Osteocyte (in vitro differentiated cells): ENCODE measurements at regions not wholly inside any gene's neighbourhood (a gene's known extent, or its start where the extent isn't known, plus 50 kb on each side); places are given as distances from the start of the nearest gene placed in this dataset.

Experiments used
- DNase-seq: peaks from one replicate; pipeline ENCODE4 v3.0.0; 2021; ENCODE audit warnings: mixed read lengths; ENCODE audit not compliant: unreplicated experiment; ENCODE audit errors: extremely low spot score
- H3K27ac Mint-ChIP-seq: one replicate; pipeline ENCODE4 v1.8.0; 2021; ENCODE audit warnings: mild to moderate bottlenecking, mixed read lengths; ENCODE audit not compliant: unreplicated experiment
- H3K27me3 Mint-ChIP-seq: one replicate; pipeline ENCODE4 v1.8.0; 2021; ENCODE audit warnings: mixed read lengths; ENCODE audit not compliant: unreplicated experiment
- H3K36me3 Mint-ChIP-seq: one replicate; pipeline ENCODE4 v1.8.0; 2021; ENCODE audit warnings: mixed read lengths; ENCODE audit not compliant: unreplicated experiment
- H3K4me1 Mint-ChIP-seq: one replicate; pipeline ENCODE4 v1.8.0; 2021; ENCODE audit warnings: mixed read lengths; ENCODE audit not compliant: unreplicated experiment
- H3K4me3 Mint-ChIP-seq: one replicate; pipeline ENCODE4 v1.8.0; 2021; ENCODE audit warnings: mild to moderate bottlenecking, moderate library complexity, mixed read lengths; ENCODE audit not compliant: unreplicated experiment
- H3K9me3 Mint-ChIP-seq: one replicate; pipeline ENCODE4 v1.8.0; 2021; ENCODE audit warnings: mixed read lengths; ENCODE audit not compliant: unreplicated experiment
- TF ChIP-seq, protein P1 (sequence below): fragments of 200-600 bp; sonication (generic); IDR thresholded peaks from 2 replicates; pipeline ENCODE4 v1.5.0; 2021; ENCODE audit warnings: antibody characterized with exemption, mild to moderate bottlenecking, moderate library complexity

DNA sequence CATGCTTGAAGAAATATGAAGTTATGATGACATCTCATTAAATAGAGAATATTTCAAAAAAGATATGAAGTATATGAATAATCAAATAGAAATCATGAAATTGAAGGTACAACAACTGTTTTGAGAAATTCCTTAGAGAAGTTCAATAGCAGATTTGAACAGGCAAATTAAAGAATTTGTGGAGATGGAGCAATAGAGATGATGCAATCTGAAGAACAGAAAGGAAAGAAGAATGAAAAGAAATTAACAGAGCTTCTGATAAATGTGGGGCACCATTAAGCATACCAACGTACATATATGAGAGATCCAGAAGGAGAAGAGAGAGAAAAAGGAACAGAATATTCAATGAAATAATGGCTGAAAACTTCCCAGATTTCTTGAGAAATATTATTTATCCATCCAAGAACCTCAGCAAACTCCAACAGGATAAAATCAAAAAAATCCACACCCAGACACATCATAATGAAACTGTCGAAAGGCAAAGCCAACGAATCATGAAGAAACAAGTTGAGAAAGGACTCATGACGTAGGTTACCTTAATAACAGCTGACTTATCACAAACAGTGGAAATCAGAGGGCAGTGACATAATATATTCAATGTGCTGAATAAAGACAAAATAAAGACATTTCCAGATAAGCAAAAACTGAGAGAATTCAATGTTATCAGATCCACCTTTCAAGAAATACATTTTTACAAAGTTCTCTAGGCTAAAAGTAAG, 297.2 kb upstream of the TARS1 start:
- TF ChIP-seq, protein P1, sequence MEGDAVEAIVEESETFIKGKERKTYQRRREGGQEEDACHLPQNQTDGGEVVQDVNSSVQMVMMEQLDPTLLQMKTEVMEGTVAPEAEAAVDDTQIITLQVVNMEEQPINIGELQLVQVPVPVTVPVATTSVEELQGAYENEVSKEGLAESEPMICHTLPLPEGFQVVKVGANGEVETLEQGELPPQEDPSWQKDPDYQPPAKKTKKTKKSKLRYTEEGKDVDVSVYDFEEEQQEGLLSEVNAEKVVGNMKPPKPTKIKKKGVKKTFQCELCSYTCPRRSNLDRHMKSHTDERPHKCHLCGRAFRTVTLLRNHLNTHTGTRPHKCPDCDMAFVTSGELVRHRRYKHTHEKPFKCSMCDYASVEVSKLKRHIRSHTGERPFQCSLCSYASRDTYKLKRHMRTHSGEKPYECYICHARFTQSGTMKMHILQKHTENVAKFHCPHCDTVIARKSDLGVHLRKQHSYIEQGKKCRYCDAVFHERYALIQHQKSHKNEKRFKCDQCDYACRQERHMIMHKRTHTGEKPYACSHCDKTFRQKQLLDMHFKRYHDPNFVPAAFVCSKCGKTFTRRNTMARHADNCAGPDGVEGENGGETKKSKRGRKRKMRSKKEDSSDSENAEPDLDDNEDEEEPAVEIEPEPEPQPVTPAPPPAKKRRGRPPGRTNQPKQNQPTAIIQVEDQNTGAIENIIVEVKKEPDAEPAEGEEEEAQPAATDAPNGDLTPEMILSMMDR, result no peak
- Mint-ChIP-seq H3K36me3 (peaks cover 4% of the 10 kb centered on the region), H3K9me3 (peaks cover 15% of the 10 kb centered on the region), H3K4me3 (no peak overlapping the region), H3K27ac (no peak overlapping the region), H3K4me1 (peaks cover 25% of the 10 kb centered on the region), H3K27me3 (no peaks in the 10 kb centered on the region)
- DNase-seq, result no peak

DNA sequence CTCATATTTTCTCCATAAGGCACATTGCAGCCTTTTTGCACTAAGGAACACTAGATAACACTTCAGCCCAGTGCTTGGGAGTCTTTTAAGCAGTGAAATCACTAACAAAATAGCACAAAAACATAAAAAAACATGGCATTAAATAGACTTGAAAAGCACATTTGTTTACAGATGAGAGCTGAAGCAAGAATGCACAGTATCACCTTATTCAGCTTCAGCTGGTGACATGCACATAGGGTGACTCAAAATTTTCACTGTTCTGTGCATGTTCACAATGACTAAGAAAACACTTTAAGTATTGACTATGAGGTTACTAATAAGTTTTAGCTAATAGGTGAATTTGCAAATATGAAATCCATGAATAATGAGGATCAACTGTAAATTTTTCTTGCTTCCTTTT, 293.9 kb upstream of the TARS1 start:
- Mint-ChIP-seq H3K27ac (no peak overlapping the region), H3K27me3 (no peaks in the 10 kb centered on the region), H3K36me3 (peaks cover 4% of the 10 kb centered on the region), H3K4me3 (no peak overlapping the region), H3K4me1 (peaks cover 28% of the 10 kb centered on the region), H3K9me3 (peaks cover 10% of the 10 kb centered on the region)
- TF ChIP-seq, protein P1, result no peak
- no peak for DNase-seq

DNA sequence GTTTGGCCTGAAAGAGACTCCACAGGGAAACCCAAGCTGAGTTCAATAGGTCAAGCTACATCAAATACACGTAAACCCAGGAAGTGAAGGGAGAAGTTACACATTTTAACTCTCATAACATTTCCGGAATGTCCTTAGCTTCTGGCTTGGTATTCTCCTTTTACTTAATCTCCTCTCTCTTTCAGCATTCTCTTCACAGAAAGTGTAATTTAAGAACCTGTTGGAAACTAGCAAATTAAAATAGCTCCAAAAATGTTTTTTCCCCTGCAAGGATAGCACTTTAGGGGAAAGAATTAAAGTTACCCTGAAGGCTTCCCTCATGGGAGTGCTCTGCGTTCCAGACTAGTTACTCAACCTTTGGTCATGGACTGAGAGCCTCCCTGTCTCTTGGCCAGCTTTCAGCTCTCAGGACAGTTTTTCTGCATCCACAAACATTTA, 292.7 kb upstream of the TARS1 start:
- no peak for DNase-seq
- Mint-ChIP-seq H3K27me3 (no peaks in the 10 kb centered on the region), H3K9me3 (peaks cover 11% of the 10 kb centered on the region), H3K36me3 (peaks cover 3% of the 10 kb centered on the region), H3K27ac (peak overlapping the region; percentile 78), H3K4me1 (peaks cover 28% of the 10 kb centered on the region), H3K4me3 (no peak overlapping the region)
- TF ChIP-seq, protein P1, result no peak

DNA sequence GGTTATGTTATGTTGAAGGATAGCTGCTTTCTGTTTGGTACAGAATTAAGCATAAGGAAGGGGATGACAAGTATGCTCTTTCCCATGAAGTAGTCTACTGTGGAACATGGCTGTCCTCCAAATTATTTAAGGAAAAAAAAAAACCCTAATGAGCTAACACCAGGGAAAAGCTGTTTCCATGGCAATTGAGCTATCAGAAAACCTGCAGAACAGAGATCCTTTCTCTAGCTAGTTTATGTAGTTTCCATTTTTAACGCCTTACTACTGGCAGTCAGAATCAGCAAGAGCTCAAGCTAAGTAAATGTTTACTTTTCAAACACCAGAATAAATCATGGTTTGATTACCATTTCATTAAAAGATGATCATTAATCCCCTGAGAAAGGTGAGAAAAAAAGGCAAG, 287.4 kb upstream of the TARS1 start:
- Mint-ChIP-seq H3K27me3 (no peaks in the 10 kb centered on the region), H3K36me3 (peaks cover 3% of the 10 kb centered on the region), H3K4me3 (no peak overlapping the region), H3K27ac (peak overlapping the region; percentile 16), H3K4me1 (peaks cover 14% of the 10 kb centered on the region), H3K9me3 (peaks cover 21% of the 10 kb centered on the region)
- TF ChIP-seq, protein P1, result no peak
- DNase-seq, result no peak

DNA sequence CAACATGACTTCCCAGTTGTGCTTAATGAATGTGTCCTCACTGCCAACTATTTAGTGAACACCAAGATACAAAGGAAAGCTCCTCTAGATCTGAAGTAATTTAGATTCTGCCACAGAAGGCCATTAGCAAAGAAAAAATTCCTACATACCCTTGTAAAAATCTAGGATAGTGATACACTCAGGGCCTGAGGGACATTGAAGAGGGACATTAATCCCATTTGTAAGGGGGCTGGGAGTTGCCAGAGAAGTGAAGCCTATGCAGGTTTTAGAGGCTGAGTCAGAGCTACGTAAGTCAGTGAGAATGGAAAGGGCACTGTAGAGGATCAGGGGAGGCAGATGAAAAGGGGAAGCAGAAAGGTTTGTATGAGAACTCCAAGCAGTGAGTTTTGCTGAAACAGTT, 286.9 kb upstream of the TARS1 start:
- Mint-ChIP-seq H3K27ac (peak overlapping the region; percentile 16), H3K27me3 (no peaks in the 10 kb centered on the region), H3K4me3 (no peak overlapping the region), H3K9me3 (peaks cover 21% of the 10 kb centered on the region), H3K36me3 (peaks cover 3% of the 10 kb centered on the region), H3K4me1 (peaks cover 9% of the 10 kb centered on the region)
- no peak for DNase-seq
- TF ChIP-seq, protein P1, result no peak
